HG03135 (cell line): ENCODE measurements at regions not wholly inside any gene's neighbourhood (a gene's known extent, or its start where the extent isn't known, plus 50 kb on each side); places are given as distances from the start of the nearest gene placed in this dataset.
"Not testable (repeated sequence)": the region's sequence is repeated elsewhere in the genome, so short reads cannot be mapped to it uniquely, and the experiment has no call there.

Experiments
- ATAC-seq: cut with Tn5 transposase; IDR thresholded peaks from one replicate; pipeline ENCODE4 v1.9.1; 2021; ENCODE audit warnings: mild to moderate bottlenecking, moderate library complexity; ENCODE audit not compliant: unreplicated experiment

DNA sequence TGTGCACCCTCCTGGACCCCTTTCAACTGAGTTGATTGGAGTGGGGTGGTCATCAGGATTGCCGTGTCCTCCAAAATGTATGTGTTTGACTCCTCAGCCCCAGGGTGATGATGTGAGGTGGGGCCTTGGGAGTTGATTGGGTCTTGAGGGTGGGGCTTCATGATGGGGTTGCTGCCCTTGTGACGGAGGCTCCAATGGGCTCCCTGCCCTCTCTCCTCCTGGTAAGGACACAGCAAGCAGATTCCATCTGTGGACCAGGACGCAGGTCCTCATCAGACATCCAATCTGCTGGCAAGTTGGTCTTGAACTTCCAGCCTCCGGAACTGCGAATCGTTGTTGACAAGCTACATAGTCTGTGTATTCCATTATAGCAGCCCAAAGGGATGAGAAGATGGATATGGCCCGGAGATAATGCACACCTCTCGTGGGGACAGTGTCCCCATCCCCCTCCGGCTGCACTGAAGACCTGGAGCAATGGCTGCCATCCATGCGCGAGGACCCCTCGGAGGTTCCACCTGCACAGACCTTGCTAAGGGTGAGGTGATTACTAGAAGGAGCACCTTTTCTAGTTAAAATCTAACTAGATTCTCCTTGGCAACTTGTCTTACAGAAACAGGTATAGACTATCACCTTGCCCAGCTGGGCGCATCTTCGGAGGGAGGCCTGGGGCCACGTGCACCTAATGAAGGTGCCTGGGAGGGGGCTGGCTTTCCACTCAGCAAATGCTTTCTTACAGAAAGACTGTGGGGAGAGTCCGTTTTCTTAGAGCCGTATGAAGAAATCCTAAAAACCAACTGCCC, 75.7 kb upstream of the IRX4 start:
- no peak for ATAC-seq

DNA sequence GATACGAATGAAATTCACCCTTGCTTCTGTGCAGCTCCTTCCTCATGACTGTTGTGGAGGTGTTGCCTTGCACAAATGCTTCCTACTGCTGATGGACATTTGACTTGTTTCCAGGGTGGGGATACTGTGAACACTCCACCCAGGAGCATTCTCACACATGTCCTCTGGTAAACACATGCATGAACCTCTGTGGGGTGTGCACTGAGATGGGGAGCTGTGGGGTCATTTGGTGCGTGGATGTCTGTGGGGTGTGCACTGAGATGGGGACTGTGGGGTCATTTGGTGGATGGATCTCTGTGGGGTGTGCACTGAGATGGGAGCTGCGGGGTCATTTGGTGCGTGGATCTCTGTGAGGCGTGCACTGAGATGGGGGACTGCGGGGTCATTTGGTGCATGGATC, 72.9 kb upstream of the IRX4 start:
- ATAC-seq, result no peak

DNA sequence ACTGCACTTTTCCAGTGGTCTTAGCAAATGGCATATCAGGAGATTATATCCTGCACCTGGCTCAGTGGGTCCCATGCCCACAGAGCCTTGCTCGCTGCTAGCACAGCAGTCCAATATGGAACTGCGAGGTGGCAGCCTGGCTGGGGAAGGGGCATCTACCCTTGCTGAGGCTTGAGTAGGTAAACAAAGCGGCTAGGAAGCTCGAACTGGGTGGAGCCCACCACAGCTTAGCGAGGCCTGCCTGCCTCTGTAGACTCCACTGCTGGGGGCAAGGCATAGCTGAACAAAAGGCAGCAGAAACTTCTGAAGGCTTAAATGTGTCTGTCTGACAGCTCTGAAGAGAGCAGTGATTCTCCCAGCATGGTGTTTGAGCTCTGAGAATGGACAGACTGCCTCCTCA, 71.0 kb upstream of the IRX4 start:
- ATAC-seq, result not testable (repeated sequence)

DNA sequence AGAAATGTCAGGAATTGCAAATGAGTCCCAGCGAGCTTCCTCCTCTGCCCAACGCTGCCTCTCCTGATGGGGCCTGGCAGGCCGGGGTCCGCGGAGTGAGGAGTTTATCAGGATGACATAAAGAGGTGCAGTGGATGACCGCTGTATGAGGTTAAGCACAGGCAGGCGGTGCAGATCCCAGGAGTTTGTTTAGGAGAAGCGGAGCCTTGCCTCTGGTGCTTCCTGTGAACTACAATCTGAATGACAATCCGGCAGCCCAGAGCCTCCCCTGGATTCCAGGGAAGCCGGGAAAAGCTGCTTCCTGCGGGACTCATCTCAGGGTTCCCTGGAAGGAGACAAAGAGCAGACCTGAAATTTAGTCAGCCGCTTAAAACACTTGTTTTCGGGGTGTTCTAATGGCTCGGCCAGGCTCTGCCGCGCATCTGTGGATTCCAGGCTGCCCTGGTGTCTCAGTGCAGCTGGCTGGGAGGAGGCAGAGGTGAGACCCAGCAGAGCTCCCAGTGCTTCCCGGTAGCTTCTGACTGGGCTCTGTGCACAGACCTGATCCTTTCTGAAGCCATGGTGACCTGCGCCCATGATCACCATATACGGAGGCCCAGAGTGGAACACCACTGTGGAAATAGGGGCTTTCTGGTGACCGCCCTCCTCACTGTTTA, 69.8 kb upstream of the IRX4 start:
- ATAC-seq, result no peak

DNA sequence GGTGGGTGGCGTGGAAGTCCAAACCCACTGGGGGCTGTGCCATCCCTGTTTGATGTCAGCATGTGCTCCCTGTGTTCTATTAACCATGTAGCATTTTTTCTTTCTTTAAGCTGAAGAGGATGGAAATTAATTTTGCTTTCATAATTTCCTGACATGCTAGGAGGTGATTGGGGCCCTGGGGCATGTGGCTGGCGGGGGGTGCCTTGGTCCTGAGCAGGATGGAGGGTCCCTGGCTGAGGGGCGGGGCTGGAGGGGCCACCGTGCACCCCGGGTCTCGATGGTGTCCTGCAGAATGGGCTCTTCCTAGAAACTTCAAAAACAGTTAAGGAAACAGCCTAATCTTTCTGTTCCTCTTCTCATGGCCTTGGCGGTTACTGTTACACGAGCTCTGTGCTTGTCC, 69.3 kb upstream of the IRX4 start:
- no peak for ATAC-seq

DNA sequence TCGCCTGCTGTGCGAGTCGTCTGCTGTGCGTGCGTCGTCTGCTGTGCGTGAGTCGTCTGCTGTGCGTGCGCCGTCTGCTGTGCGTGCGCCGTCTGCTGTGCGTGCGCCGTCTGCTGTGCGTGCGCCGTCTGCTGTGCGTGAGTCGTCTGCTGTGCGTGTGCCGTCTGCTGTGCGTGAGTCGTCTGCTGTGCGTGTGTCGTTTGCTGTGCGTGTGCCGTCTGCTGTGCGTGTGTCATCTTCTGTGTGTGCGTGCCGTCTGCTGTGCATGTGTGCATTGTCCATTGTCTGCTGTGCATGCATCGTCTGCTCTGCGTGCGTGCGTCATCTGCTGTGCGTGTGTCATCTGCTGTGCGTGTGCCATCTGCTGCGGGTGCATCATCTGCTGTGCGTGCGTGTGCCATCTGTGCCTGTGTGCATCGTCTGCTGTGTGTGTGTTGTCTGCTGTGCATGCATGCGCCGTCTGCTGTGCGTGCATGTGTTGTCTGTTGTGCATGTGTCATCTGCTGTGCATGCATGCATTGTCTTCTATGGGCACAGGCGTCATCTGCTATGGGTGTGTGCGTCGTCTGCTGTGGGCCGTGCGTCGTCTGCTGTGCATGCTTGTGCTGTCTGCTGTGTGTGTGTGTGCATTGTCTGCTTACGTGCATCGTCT, 68.6 kb upstream of the IRX4 start:
- no peak for ATAC-seq

DNA sequence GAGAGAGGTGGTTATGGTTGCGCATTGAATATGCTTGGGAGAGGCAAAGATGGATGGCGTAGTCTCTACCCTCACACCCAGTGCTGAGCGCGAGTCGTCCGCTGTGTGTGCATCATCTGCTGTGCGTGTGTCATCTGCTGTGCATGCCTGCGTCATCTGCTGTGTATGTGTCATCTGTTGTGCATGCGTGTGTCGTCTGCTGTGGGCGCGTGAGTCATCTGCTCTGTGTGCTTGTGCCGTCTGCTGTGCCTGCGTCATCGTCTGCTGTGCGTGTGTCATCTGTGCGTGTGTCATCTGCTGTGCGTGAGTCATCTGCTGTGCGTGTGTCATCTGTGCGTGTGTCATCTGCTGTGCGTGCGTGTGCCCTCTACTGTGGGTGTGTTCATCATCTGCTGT, 68.0 kb upstream of the IRX4 start:
- no peak for ATAC-seq

DNA sequence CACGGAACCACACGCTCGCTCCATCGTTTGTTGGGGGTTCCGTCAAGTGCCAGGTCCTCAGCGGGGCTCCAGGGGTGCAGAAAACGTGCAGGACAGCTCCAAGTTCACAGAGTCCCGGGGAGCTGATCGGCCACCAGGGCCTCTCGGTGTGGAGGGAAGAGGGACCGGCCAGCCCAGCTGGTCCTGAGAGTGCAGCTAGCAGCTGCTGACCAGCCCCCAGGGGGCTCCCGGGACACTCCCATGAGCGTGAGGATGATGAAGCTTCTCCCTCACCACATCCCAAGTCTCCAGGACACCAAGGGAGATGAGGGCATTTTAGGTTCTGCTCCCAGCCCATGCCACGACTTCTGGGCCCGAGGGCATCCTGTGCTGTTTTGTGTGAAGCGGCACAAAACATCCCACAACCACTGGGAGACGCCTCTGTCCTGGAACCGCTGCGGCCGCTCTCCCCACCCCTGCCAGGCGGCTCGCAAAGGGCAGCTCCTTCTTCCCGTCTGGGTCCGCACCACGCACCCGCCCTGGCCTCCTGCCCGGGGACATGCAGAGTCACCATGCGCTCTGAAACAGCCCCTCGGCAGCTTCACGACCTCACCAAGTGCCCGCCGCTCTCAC, 67.5 kb upstream of the IRX4 start:
- ATAC-seq, result no peak

DNA sequence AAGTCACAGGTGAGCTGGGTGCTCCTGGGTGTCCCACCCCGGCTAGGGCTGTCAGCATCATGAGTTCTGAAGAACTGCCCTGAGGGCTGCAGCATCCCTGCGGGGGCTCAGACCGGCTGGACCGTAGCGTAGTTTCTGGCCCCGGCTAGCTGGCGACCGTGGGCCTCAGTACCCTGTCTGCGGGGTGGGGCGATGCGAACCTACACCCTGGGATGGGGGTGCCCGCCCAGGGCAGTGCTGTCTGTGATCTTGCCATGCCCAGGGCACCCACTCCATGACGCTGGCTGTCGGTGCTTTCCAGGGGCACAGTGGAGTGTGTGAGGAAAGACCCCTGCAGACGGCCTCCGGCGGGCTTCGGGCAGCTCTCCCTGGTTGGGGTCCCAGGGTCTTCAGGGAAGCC, 66.5 kb upstream of the IRX4 start:
- no peak for ATAC-seq

DNA sequence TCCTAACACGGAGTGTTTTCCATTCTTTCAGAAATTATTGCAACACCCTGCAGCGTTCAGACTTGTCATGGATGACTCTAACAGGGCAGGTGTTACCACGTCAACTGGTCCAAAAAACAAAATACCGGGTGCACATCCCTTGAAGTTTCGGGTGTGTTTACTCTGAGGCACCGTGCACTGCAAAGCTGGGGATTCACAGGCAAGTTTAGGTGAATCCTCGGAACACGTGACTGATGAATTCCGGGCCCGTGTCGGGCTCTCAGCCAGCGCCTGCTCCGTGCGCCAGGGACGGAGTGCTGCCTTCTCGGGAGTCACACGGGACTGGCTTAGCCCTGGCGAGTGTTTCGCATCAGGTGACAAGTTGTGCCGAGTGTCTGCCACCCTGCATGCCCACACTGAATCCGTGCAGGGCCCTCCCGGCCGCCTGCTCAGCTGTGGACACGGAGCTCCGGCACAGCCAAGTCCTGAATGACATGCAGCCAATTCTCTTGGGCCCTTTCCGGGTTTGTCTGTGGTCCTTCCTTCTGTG, 66.0 kb upstream of the IRX4 start:
- ATAC-seq, result no peak

DNA sequence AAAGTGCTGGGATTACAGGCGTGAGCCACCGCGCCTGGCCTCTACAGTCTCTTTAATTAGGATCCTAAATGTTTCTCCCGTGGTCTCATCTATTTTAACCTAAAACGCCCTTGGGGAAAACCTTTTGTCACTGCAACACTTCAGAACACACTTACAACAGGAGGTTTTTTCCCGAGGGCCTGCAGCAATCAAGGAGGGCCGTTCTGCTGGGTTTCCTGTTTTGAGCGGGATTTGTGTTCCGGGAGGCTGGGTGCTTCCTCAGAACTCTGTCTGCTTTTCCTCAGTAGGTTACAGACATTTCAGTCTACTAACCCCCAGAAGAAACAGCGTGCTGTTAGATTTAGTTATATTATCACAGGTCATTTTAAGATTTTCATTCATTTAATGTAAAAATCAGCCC, 65.4 kb upstream of the IRX4 start:
- ATAC-seq, result no peak

DNA sequence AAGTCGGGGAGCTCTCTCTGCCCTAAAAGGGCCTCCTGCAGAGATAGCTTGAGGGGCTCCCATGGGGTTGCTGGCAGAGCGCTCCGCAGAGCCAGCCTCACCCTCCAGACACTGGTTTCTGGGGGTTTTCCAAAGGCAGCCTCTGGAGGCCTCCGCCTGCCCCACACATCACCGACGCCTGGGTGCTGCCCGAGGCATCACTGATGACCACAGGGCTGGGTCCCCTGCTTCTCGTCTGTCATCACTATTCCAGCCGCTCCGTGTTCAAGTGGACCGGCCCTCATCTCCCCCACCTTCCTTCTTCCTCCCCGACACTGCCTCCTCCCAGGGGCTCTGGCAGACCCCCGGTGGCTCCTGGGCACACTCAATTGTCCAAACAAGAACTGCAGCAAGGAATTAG, 64.1 kb upstream of the IRX4 start:
- ATAC-seq, result no peak

DNA sequence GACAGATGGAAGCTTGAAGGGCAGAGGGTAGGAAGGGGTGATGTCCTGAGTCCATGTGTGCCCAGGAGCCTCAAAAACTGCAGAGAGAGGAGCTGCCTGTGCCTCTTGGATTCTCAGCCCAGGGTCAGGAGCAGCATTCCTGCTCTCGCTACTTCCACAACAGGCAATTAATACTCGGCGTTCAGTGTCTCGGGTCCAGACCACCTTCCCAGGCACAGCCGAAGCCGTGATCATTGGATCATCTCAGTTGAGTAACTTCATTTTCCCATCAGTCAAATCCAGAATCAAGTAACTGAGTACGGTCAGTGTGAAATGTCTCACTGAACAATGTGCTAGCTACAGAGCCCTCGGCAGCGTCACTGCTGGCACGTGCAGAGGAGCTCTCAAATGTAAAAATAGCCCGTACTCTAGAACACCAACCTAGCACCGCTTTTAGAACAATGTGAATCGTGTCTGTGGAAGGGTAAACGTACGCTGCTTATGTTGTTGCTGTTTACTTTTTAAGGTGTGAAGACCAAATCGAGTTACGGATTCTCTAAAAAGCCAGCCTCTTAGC, 63.5 kb upstream of the IRX4 start:
- ATAC-seq, result no peak

DNA sequence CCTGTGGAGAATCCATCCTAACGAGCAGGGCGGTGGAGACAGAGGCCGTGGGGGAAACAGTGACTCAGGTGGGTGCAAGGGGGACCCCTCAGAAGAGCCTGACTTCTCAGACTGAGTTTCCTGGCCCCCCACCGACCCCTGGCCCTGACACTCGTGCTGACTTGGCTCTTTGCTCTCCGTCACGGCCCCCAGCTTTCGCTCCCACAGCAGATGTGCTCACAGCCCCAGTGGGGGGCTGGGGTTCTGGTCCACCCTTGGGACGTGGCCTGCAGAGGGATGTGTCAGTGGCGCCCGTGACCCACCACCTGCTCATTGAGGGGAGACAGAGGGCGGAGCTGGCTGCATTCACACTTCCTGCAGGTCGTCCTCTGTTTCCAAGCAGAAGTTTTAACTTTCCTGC, 62.9 kb upstream of the IRX4 start:
- no peak for ATAC-seq

DNA sequence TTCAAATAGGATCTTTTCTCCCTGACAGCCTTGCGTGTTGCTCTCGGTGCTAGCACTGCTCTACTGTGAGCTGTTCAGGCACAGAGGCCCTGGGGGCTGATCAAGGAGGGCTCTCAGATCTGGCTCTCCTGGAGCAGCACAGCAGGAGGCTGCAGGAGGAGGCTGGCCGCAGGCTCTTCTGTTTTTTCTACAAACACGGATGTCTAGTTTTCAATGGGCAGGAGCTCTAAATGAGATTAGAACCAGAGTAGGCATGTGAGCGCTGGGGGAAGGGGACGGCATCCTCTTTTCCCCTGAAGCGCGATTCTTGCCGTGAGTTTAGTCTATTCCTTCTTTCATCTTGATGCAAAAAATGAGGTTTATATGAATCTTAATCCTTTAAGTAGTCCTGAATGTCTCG, 61.7 kb upstream of the IRX4 start:
- ATAC-seq, result no peak

DNA sequence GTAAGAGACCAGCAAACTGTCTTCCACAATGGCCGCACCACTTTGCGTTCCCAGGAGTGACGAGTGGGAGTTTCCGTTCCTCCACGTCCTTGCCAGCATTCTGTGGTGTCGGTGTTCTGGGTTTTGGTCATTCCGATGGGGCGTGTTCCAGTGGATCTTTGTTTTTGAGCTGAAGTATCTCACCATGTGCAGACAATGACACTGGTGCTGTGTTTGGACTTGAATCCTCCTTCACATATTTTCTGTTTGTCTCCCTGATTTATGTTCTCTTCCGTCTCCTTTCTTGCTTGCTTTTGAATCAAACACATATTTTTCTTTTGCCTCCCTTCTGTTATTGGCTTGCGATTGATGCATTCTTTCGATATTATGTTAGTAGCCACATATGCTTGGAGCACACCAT, 60.8 kb upstream of the IRX4 start:
- ATAC-seq, result no peak

DNA sequence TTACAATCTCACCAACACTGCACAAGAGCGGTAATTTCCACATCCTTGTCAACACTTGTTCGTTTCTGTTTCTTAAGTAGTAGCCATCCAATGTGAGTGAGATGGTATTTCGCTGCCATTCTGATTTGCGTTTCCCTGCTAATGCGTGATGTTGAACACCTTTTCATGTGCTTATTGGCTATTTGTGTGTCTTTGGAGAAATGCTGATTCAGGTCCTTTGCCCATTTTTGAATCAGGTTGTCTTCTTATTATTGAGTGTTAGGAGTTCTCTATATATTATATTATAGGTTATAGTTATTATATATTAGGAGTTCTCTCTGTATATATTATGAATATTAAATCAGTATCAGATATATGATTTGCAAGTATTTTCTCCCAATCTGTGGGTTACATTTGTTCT, 59.9 kb upstream of the IRX4 start:
- no peak for ATAC-seq

DNA sequence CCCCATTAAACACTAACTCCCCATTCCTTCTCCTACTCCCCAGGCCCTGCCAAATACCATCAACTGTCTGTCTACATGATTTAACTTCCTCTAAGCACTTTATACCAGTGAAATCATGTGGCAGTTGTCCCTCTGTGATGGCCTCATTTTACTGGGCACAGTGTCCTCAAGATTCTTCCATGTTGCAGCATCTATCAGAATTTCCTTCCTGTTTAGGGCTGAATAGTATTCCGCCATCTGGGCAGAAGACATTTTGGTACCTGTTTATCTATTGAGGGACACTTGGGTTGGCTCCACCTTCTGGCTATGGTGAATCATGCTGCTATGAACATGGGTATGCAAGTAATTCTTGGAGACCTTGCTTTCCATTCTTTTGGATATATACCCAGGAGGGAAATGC, 59.4 kb upstream of the IRX4 start:
- no peak for ATAC-seq

DNA sequence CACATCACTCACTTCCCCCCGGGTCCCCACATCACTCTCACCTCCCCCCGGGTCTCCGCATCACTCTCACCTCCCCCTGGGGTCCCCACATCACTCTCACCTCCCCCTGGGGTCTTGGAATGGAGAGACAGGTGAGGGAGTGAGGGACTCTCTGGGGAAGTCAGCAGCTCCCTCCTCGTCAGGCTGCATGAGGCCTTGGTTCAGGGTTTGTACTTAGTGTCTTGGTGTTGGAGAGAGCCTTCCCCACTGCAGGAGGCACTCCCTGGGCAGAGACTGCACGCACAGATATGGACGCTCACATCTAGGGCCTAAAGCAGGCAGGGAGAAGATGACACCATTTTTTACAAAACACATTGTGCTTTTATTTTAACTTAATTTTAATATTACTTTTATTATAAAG, 56.5 kb upstream of the IRX4 start:
- no peak for ATAC-seq

DNA sequence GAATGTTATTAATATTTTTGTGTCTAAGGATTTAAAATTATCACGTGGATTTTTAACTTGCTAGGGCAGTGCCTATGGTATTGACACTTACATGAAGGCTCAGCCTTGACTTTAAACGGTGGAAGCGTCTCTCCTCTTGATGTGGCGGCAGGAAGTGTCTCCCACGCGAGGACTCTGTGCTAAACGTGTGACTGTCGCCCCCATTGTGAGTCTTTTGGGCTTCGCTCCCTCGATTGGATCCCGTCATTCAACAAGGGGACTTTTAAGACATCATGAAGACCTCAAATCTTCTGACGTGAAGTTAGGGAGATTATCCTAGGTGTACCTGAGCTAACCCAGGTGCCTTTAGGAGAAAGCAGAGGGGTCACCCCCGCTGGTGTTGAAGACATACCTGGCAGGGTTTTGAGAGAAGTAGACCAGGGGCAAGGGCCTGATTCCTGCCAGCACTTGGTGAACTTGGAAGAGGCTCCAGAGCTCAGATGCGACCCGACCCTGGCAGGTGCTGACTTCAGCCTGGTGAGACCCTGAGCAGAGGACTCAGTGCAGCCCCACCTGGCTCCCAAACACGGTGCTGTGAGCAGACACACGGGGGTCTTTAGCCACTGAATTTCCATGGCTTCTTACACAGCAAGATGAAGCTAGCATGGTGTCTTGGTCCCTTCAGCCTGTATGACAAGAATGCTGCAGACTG, 55.7 kb upstream of the IRX4 start:
- ATAC-seq, result no peak

DNA sequence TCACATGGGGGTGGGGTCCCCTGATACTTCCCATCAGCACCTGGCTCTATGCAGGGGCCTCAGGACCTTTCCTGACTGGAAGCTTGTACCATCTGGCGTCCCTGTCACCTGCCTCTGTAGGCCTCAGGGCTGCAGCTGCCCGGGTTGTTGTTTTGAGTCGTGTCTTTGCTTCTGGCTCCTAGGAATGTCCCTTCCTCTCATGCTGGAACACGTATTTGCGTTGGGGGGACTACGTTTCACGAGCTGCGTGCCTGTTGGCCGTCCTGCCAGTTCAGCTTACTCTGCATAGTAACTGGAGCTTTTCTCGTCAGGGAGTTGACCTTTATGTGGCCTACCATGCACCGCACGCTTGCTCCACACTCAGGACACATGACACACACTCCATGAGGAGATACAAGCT, 54.9 kb upstream of the IRX4 start:
- no peak for ATAC-seq
